H1 (cell line): ENCODE measurements at regions not wholly inside any gene's neighbourhood (a gene's known extent, or its start where the extent isn't known, plus 50 kb on each side); places are given as distances from the start of the nearest gene placed in this dataset.

ENCODE experiments used
- CTCF ChIA-PET: fragments of 300-600 bp; sonication (Branson Sonifier 250); formaldehyde crosslinking; loops from one replicate; lab custom pipeline; 2021; ENCODE audit not compliant: partially characterized antibody; lab: Charles Lee
- POLR2A ChIA-PET: fragments of 300-600 bp; sonication (Branson Sonifier 250); formaldehyde crosslinking; loops from one replicate; lab custom pipeline; 2021; ENCODE audit warnings: inconsistent platforms; ENCODE audit not compliant: partially characterized antibody; lab: Charles Lee
- DNase-seq, 2 experiments: peaks; one replicate each; pipeline versions ENCODE4 v3.0.0 to v3.0.0-alpha.2; 2010 to 2022; ENCODE audit warnings: low spot score in 2 of 2, low read depth in 1 of 2, mixed read lengths in 1 of 2
- FAIRE-seq: peaks from 2 replicates; lab custom pipeline; 2011; peaks lifted over from hg19 to GRCh38; lab: Jason Lieb, UNC
- H2AFZ ChIP-seq: 2 replicates; pipeline ENCODE4 v1.8.1; 2012; ENCODE audit warnings: low read length, inconsistent platforms
- H2AK5ac ChIP-seq: 2 replicates; pipeline ENCODE4 v1.6.1; 2013; ENCODE audit warnings: low read depth, low read length
- H2BK120ac ChIP-seq: replicated peaks from 2 replicates; pipeline ENCODE3; 2013; ENCODE audit warnings: low read depth, low read length, inconsistent platforms
- H2BK12ac ChIP-seq: 2 replicates; pipeline ENCODE4 v1.6.1; 2013; ENCODE audit warnings: low read depth, low read length
- H2BK15ac ChIP-seq: 2 replicates; pipeline ENCODE4 v1.6.1; 2013; ENCODE audit warnings: low read length
- H2BK20ac ChIP-seq: 2 replicates; pipeline ENCODE4 v1.6.1; 2013; ENCODE audit warnings: low read length
- H2BK5ac ChIP-seq: 2 replicates; pipeline ENCODE4 v1.6.1; 2013; ENCODE audit warnings: low read depth, low read length
- H3K14ac ChIP-seq: 2 replicates; pipeline ENCODE4 v1.6.1; 2013; ENCODE audit warnings: inconsistent platforms; ENCODE audit not compliant: insufficient read length
- H3K18ac ChIP-seq: 2 replicates; pipeline ENCODE4 v1.6.1; 2013; ENCODE audit warnings: low read length; ENCODE audit errors: extremely low read depth
- H3K23ac ChIP-seq: 2 replicates; pipeline ENCODE4 v1.6.1; 2013; ENCODE audit warnings: inconsistent platforms; ENCODE audit not compliant: insufficient read length
- H3K23me2 ChIP-seq: 2 replicates; pipeline ENCODE4 v1.6.1; 2013; ENCODE audit warnings: low read depth, low read length
- H3K27ac ChIP-seq: 2 replicates; pipeline ENCODE4 v1.6.1; 2011; ENCODE audit warnings: low read depth, low read length, inconsistent platforms
- H3K27me3 ChIP-seq, 4 experiments: replicated peaks in 1 of 4; 1 replicate in 1 of 4; 2 replicates in 3 of 4; pipeline versions ENCODE4 v1.6.1 to v1.8.1; 2011 to 2013; ENCODE audit warnings: low read length in 3 of 4, mild to moderate bottlenecking in 3 of 4, inconsistent platforms in 2 of 4, mixed read lengths in 2 of 4, moderate library complexity in 1 of 4; ENCODE audit not compliant: control insufficient read depth in 3 of 4, insufficient read depth in 3 of 4; ENCODE audit errors: extremely low read depth in 1 of 4
- H3K36me3 ChIP-seq, 4 experiments: 2 replicates each; pipeline versions ENCODE4 v1.6.1 to v1.8.1; 2011 to 2013; ENCODE audit warnings: mild to moderate bottlenecking in 4 of 4, low read length in 3 of 4, moderate library complexity in 2 of 4, control low read depth in 1 of 4, inconsistent platforms in 1 of 4; ENCODE audit not compliant: insufficient read depth in 4 of 4, control insufficient read depth in 2 of 4
- H3K4ac ChIP-seq: replicated peaks from 2 replicates; pipeline ENCODE3; 2013; ENCODE audit warnings: low read length, low read depth, mixed read lengths, inconsistent platforms; ENCODE audit not compliant: insufficient read length
- H3K4me1 ChIP-seq, 4 experiments: replicated peaks in 1 of 4; 1 replicate in 1 of 4; 2 replicates in 3 of 4; pipeline versions ENCODE4 v1.6.1 to v1.8.1; 2011 to 2013; ENCODE audit warnings: low read length in 3 of 4, inconsistent platforms in 2 of 4, mixed read lengths in 1 of 4; ENCODE audit not compliant: insufficient read depth in 4 of 4, control insufficient read depth in 3 of 4
- H3K4me2 ChIP-seq, 2 experiments: 2 replicates each; pipeline versions ENCODE4 v1.6.1 to v1.8.1; 2011 to 2013; ENCODE audit warnings: low read depth in 2 of 2, low read length in 2 of 2, control low read depth in 1 of 2, inconsistent platforms in 1 of 2, mild to moderate bottlenecking in 1 of 2; ENCODE audit not compliant: insufficient read depth in 1 of 2
- H3K4me3 ChIP-seq, 4 experiments: fragments of 200-600, 300-600 bp in 1 of 4; sonication (generic), shearing (Covaris generic), sonication (Bioruptor Twin) in 1 of 4; 2 replicates each; pipeline versions ENCODE4 v1.5.1 to v1.8.1; 2011 to 2016; ENCODE audit warnings: low read length in 4 of 4, low read depth in 3 of 4, control low read depth in 2 of 4, inconsistent platforms in 2 of 4, mild to moderate bottlenecking in 2 of 4, mixed read lengths in 1 of 4, moderate library complexity in 1 of 4; ENCODE audit not compliant: insufficient read depth in 2 of 4; ENCODE audit errors: extremely low read depth in 1 of 4
- H3K56ac ChIP-seq: replicated peaks from 2 replicates; pipeline ENCODE3; 2013; ENCODE audit warnings: low read depth, mild to moderate bottlenecking, mixed read lengths, low read length, inconsistent platforms; ENCODE audit not compliant: insufficient read length
- H3K79me1 ChIP-seq: 2 replicates; pipeline ENCODE4 v1.6.1; 2013; ENCODE audit warnings: low read depth, low read length, control low read depth
- H3K79me2 ChIP-seq, 2 experiments: 2 replicates each; pipeline versions ENCODE4 v1.6.1 to v1.8.1; 2012 to 2013; ENCODE audit warnings: low read length in 2 of 2, mild to moderate bottlenecking in 2 of 2, inconsistent platforms in 1 of 2; ENCODE audit not compliant: insufficient read depth in 2 of 2, control insufficient read depth in 1 of 2
- H3K9ac ChIP-seq, 4 experiments: replicated peaks in 1 of 4; 1 replicate in 1 of 4; 2 replicates in 3 of 4; pipeline versions ENCODE4 v1.6.1 to v1.8.1; 2011 to 2013; ENCODE audit warnings: low read depth in 3 of 4, low read length in 3 of 4, control low read depth in 2 of 4, mild to moderate bottlenecking in 2 of 4, moderate library complexity in 2 of 4, inconsistent platforms in 1 of 4; ENCODE audit errors: extremely low read depth in 1 of 4
- H3K9me3 ChIP-seq, 2 experiments: 2 replicates each; pipeline versions ENCODE4 v1.6.1 to v1.8.1; 2012 to 2013; ENCODE audit warnings: mild to moderate bottlenecking in 2 of 2, moderate library complexity in 2 of 2, control low read depth in 1 of 2, inconsistent platforms in 1 of 2, low read depth in 1 of 2, low read length in 1 of 2, mixed read lengths in 1 of 2; ENCODE audit not compliant: insufficient read depth in 2 of 2
- H4K20me1 ChIP-seq, 2 experiments: replicated peaks in 1 of 2; 2 replicates each; pipeline versions ENCODE3 to v1.8.1; 2011 to 2013; ENCODE audit warnings: inconsistent platforms in 2 of 2, low read length in 2 of 2, mild to moderate bottlenecking in 1 of 2; ENCODE audit not compliant: insufficient read depth in 2 of 2, control insufficient read depth in 1 of 2
- H4K5ac ChIP-seq: 2 replicates; pipeline ENCODE4 v1.6.1; 2013; ENCODE audit warnings: low read length, low read depth, mixed read lengths, inconsistent platforms; ENCODE audit not compliant: insufficient read length
- H4K8ac ChIP-seq: 2 replicates; pipeline ENCODE4 v1.8.0; 2013; ENCODE audit warnings: mild to moderate bottlenecking, moderate library complexity, low read length, inconsistent platforms; ENCODE audit not compliant: insufficient read depth; ENCODE audit errors: extremely low read depth
- H4K91ac ChIP-seq: replicated peaks from 2 replicates; pipeline ENCODE3; 2013; ENCODE audit warnings: low read length, mixed read lengths, inconsistent platforms; ENCODE audit not compliant: insufficient read length
- CBX8 ChIP-seq: fragments of 300-800, 300-1000 bp; sonication (generic); IDR thresholded peaks from 2 replicates; pipeline ENCODE4 v1.7.1; 2016; ENCODE audit warnings: low read depth, low read length, borderline replicate concordance
- EGR1 ChIP-seq: IDR thresholded peaks from 2 replicates; pipeline ENCODE4 v1.6.1; 2011; ENCODE audit warnings: low read depth, low read length, borderline replicate concordance
- KDM5A ChIP-seq: fragments of 200-600 bp; IDR thresholded peaks from 2 replicates; pipeline ENCODE4 v1.7.1; 2012; ENCODE audit warnings: mild to moderate bottlenecking, low read length, inconsistent platforms, mixed read lengths
- POLR2AphosphoS5 ChIP-seq: IDR thresholded peaks from 2 replicates; pipeline ENCODE4 v1.6.1; 2011; ENCODE audit warnings: low read depth, low read length
- POU5F1 ChIP-seq: IDR thresholded peaks from 2 replicates; pipeline ENCODE4 v1.6.1; 2011; ENCODE audit warnings: low read depth, mild to moderate bottlenecking, low read length, moderate library complexity
- SP1 ChIP-seq: IDR thresholded peaks from 2 replicates; pipeline ENCODE4 v1.6.1; 2011; ENCODE audit warnings: low read depth, low read length
- SP2 ChIP-seq: IDR thresholded peaks from 2 replicates; pipeline ENCODE4 v1.6.1; 2012; ENCODE audit warnings: mild to moderate bottlenecking, low read length, inconsistent platforms
- TCF12 ChIP-seq: IDR thresholded peaks from 2 replicates; pipeline ENCODE4 v1.6.1; 2011; ENCODE audit warnings: low read depth, mild to moderate bottlenecking, low read length
- WGBS, 2 experiments: shearing (Covaris generic) in 1 of 2; methylation state at CpG; one replicate each; pipeline versions ENCODE4 v1.1.6 to v1.1.7; 2013 to 2015; ENCODE audit warnings: low lambda C conversion rate in 2 of 2, mixed read lengths in 2 of 2, inconsistent platforms in 1 of 2, low coverage in 1 of 2, missing lambda C conversion rate in 1 of 2; ENCODE audit not compliant: insufficient replicate concordance in 2 of 2, insufficient coverage in 1 of 2, insufficient read length in 1 of 2; ENCODE audit errors: extremely low coverage in 1 of 2, missing lambda C conversion rate in 1 of 2; 5-methylcytosine and 5-hydroxymethylcytosine counted together
- TF ChIP-seq, protein P1 (sequence below): IDR thresholded peaks from 2 replicates; pipeline ENCODE4 v1.6.1; 2011; ENCODE audit warnings: low read length, improper control_type of control experiment
- TF ChIP-seq, protein P2 (sequence below): IDR thresholded peaks from 2 replicates; pipeline ENCODE4 v1.6.1; 2012; ENCODE audit warnings: inconsistent platforms
- TF ChIP-seq, protein P3 (sequence below), 3 experiments: IDR thresholded peaks; 1 replicate in 2 of 3; 2 replicates in 1 of 3; pipeline versions ENCODE4 v1.5.1 to v1.6.1; 2011; ENCODE audit warnings: low read length in 3 of 3, mild to moderate bottlenecking in 3 of 3, inconsistent platforms in 2 of 3, low read depth in 1 of 3, moderate library complexity in 1 of 3; ENCODE audit not compliant: insufficient read depth in 1 of 3; ENCODE audit errors: control extremely low read depth in 1 of 3

DNA sequence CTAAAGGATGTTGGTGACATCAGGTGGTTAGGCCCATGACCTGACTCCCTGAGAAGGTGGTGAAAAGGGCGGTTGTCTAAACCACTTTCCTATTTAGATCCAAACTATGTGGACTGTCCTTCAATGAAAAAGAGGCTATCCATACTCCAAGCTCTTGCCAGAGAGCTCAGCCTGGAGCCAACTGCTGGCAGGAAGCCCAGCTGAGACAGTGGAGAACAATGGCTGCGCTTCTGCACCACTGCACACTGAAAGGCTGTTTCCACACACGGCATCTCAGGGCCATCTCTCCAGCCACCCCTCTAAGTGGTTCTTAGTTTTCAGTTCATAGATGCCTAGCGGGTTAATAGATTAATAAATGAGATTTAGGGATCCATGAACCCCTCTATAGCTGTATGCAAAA lies 488.8 kb upstream of the ZMIZ1 start:
- Histone ChIP-seq H3K18ac (no peak overlapping the region), H2AFZ (no peak overlapping the region), H2BK5ac (no peak overlapping the region), H3K9me3 (no peaks in the 10 kb centered on the region), H3K56ac (no peak overlapping the region), H3K4me1 (0 out of 7 replicates have a peak, but pooled peaks cover 0 to 2% (median 0%) of the 10 kb centered on the region in 4 experiments), H3K79me2 (no peaks in the 10 kb centered on the region), H2AK5ac (no peak overlapping the region), H4K20me1 (no peaks in the 10 kb centered on the region), H3K9ac (no peak overlapping the region), H3K27ac (no peak overlapping the region), H3K23me2 (no peaks in the 10 kb centered on the region), H3K14ac (no peak overlapping the region), H3K36me3 (no peaks in the 10 kb centered on the region), H3K4me3 (no peak overlapping the region), H3K79me1 (no peaks in the 10 kb centered on the region), H3K4ac (no peak overlapping the region), H4K8ac (no peak overlapping the region), H2BK12ac (no peak overlapping the region), H4K91ac (no peak overlapping the region), H2BK20ac (no peak overlapping the region), H3K4me2 (no peak overlapping the region), H2BK120ac (no peak overlapping the region), H2BK15ac (no peak overlapping the region), H3K23ac (no peak overlapping the region), H3K27me3 (0 out of 7 replicates have a peak, but pooled peaks cover 0 to 3% (median 0%) of the 10 kb centered on the region in 4 experiments), H4K5ac (no peak overlapping the region)
- WGBS, 2 experiments = 93% methylated on average over 4 of the region's 4 CpGs; no CpG with 5 or more reads in 1 of the 2 experiments
- ChIA-PET CTCF (interaction anchor here (0.7 to 1.1 kb wide), 2 partner anchors 20 to 79 kb away, joined by 3 read pairs; no protein-coding TSS in a partner anchor), POLR2A (no interaction called here)
- FAIRE-seq (no peak), DNase-seq (no peak)
- no peak for TF ChIP-seq POLR2AphosphoS5
- TF ChIP-seq EGR1 = no peak
- no peak for TF ChIP-seq SP2
- TF ChIP-seq, protein P1, sequence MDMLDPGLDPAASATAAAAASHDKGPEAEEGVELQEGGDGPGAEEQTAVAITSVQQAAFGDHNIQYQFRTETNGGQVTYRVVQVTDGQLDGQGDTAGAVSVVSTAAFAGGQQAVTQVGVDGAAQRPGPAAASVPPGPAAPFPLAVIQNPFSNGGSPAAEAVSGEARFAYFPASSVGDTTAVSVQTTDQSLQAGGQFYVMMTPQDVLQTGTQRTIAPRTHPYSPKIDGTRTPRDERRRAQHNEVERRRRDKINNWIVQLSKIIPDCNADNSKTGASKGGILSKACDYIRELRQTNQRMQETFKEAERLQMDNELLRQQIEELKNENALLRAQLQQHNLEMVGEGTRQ = no peak
- TF ChIP-seq, protein P2, sequence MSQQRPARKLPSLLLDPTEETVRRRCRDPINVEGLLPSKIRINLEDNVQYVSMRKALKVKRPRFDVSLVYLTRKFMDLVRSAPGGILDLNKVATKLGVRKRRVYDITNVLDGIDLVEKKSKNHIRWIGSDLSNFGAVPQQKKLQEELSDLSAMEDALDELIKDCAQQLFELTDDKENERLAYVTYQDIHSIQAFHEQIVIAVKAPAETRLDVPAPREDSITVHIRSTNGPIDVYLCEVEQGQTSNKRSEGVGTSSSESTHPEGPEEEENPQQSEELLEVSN = no peak
- TF ChIP-seq KDM5A = no peak
- TF ChIP-seq SP1 = no peak
- TF ChIP-seq CBX8 = no peak
- TF ChIP-seq, protein P3, sequence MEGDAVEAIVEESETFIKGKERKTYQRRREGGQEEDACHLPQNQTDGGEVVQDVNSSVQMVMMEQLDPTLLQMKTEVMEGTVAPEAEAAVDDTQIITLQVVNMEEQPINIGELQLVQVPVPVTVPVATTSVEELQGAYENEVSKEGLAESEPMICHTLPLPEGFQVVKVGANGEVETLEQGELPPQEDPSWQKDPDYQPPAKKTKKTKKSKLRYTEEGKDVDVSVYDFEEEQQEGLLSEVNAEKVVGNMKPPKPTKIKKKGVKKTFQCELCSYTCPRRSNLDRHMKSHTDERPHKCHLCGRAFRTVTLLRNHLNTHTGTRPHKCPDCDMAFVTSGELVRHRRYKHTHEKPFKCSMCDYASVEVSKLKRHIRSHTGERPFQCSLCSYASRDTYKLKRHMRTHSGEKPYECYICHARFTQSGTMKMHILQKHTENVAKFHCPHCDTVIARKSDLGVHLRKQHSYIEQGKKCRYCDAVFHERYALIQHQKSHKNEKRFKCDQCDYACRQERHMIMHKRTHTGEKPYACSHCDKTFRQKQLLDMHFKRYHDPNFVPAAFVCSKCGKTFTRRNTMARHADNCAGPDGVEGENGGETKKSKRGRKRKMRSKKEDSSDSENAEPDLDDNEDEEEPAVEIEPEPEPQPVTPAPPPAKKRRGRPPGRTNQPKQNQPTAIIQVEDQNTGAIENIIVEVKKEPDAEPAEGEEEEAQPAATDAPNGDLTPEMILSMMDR (IDR thresholded peaks at IDR 0.05; ENCODE audit: control extremely low read depth in 1 of 3, insufficient read depth in 1 of 3, low read depth in 1 of 3, low read length in 3 of 3) = no peak
- TF ChIP-seq TCF12 = no peak
- TF ChIP-seq POU5F1 = no peak
